Smooth muscle cell (in vitro differentiated cells): ENCODE measurements at regions not wholly inside any gene's neighbourhood (a gene's known extent, or its start where the extent isn't known, plus 50 kb on each side); places are given as distances from the start of the nearest gene placed in this dataset.
"Not testable (repeated sequence)": the region's sequence is repeated elsewhere in the genome, so short reads cannot be mapped to it uniquely, and the experiment has no call there.

Experiments
- DNase-seq: peaks from one replicate; lab custom pipeline; 2025; ENCODE audit not compliant: unreplicated experiment; lab: John Stamatoyannopoulos, UW
- H2AFZ ChIP-seq: fragments of 200-600 bp; sonication (generic); 2 replicates; pipeline ENCODE4 v1.6.0; 2016; ENCODE audit warnings: antibody characterized with exemption, low read depth, mild to moderate bottlenecking
- H3F3A ChIP-seq: fragments of 200-600 bp; sonication (generic); 2 replicates; pipeline ENCODE4 v1.6.0; 2017; ENCODE audit warnings: antibody characterized with exemption, low read depth
- H3K27ac ChIP-seq: fragments of 200-600 bp; sonication (generic); 2 replicates; pipeline ENCODE4 v1.5.1; 2016; ENCODE audit warnings: low read depth, mild to moderate bottlenecking
- H3K27me3 ChIP-seq: fragments of 200-600 bp; sonication (generic); 2 replicates; pipeline ENCODE4 v1.6.1; 2016; ENCODE audit warnings: low read depth, mild to moderate bottlenecking
- H3K36me3 ChIP-seq: fragments of 200-600 bp; sonication (generic); 2 replicates; pipeline ENCODE4 v1.5.1; 2016; ENCODE audit warnings: low read depth
- H3K4me1 ChIP-seq: fragments of 200-600 bp; sonication (generic); 2 replicates; pipeline ENCODE4 v1.5.1; 2016; ENCODE audit warnings: low read depth
- H3K4me2 ChIP-seq: fragments of 200-600 bp; sonication (generic); 2 replicates; pipeline ENCODE4 v1.6.0; 2016; ENCODE audit warnings: mild to moderate bottlenecking
- H3K4me3 ChIP-seq: fragments of 200-600 bp; sonication (generic); 2 replicates; pipeline ENCODE4 v1.5.1; 2016; ENCODE audit warnings: mild to moderate bottlenecking
- H3K79me2 ChIP-seq: fragments of 200-600 bp; sonication (generic); 2 replicates; pipeline ENCODE4 v1.6.0; 2016; ENCODE audit warnings: low read depth, mild to moderate bottlenecking
- H3K9ac ChIP-seq: fragments of 200-600 bp; sonication (generic); 2 replicates; pipeline ENCODE4 v1.6.0; 2016; ENCODE audit warnings: low read depth
- H3K9me3 ChIP-seq: fragments of 200-600 bp; sonication (generic); replicated peaks from 2 replicates; pipeline ENCODE4 v1.5.1; 2016; ENCODE audit warnings: low read depth
- H4K20me1 ChIP-seq: fragments of 200-600 bp; sonication (generic); 2 replicates; pipeline ENCODE4 v1.6.0; 2016; ENCODE audit warnings: low read depth
- WGBS: methylation state at CpG from one replicate; pipeline ENCODE4 v1.1.7; 2016; ENCODE audit warnings: low lambda C conversion rate; 5-methylcytosine and 5-hydroxymethylcytosine counted together
- TF ChIP-seq, protein P1 (sequence below): fragments of 200-600 bp; sonication (generic); IDR thresholded peaks from 2 replicates; pipeline ENCODE4 v1.5.1; 2017; ENCODE audit warnings: borderline replicate concordance, mild to moderate bottlenecking, antibody characterized with exemption; ENCODE audit not compliant: insufficient read depth, poor library complexity, severe bottlenecking

DNA sequence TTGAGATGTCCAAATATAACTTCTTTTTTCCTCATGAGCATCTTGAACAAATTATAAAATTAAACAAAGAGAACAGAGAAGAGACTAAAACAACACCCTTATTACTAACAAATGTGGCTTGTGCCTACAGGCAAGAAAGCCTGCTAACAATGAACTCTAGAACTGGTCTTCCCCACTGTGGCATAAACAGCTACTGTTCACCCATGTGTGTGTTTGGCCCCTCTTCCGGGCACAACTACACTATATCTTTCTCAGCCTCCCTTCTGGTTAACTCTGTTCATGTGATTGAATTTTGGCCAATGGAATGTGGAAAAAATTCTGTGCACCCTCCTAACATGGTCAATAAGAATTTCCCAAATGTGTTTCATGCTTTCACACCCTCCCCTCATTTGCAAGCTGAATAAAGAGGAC is 117.0 kb downstream of the KBTBD2 start:
- no peak overlapping the region for H3K4me2 ChIP-seq
- H3K4me3 ChIP-seq = no peak overlapping the region
- H3K27ac ChIP-seq = no peak overlapping the region
- H3K36me3 ChIP-seq = no peaks in the 10 kb centered on the region
- H2AFZ ChIP-seq = no peak overlapping the region
- TF ChIP-seq, protein P1, sequence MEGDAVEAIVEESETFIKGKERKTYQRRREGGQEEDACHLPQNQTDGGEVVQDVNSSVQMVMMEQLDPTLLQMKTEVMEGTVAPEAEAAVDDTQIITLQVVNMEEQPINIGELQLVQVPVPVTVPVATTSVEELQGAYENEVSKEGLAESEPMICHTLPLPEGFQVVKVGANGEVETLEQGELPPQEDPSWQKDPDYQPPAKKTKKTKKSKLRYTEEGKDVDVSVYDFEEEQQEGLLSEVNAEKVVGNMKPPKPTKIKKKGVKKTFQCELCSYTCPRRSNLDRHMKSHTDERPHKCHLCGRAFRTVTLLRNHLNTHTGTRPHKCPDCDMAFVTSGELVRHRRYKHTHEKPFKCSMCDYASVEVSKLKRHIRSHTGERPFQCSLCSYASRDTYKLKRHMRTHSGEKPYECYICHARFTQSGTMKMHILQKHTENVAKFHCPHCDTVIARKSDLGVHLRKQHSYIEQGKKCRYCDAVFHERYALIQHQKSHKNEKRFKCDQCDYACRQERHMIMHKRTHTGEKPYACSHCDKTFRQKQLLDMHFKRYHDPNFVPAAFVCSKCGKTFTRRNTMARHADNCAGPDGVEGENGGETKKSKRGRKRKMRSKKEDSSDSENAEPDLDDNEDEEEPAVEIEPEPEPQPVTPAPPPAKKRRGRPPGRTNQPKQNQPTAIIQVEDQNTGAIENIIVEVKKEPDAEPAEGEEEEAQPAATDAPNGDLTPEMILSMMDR = no peak
- H3K9me3 ChIP-seq = no peaks in the 10 kb centered on the region
- H3F3A ChIP-seq = no peaks in the 10 kb centered on the region
- H3K27me3 ChIP-seq = no peaks in the 10 kb centered on the region
- H3K9ac ChIP-seq = no peak overlapping the region
- no peaks in the 10 kb centered on the region for H3K4me1 ChIP-seq
- no peaks in the 10 kb centered on the region for H3K79me2 ChIP-seq
- WGBS = 93% methylated on average over 1 of the region's 1 CpG
- no peak for DNase-seq
- H4K20me1 ChIP-seq = no peaks in the 10 kb centered on the region

DNA sequence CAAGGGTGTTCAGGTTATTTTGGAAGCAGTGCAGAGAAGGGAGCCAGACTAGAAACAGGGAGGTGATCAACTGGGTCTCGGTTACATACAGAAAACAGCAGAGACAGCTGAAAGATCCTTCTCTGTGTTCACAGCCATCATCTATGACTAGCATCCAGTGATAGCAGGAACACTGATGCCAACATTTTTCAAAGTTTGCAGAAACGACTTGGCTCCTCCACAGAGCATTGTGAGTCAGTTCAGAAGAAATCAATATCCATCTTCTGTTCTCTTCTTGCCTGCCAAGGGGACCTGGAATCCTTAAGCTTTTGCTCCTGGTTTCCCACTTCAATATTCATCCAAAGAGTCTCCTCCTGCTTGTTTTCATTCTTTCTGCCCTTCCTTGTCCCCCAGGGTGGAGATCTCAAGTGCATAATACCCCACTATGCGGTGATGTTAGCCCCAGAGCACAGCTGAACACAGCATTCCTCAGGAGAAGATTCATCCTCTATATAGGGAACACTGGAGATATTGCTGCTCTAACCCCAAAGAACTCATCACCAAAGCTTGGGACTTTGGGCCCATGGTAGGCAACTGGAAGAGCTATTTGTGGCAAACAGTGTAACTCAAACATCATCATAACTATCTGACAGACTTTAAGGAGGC is 122.6 kb downstream of the KBTBD2 start:
- not testable (repeated sequence) for H3K4me2 ChIP-seq
- 98% methylated on average over 3 of the region's 3 CpGs for WGBS

DNA sequence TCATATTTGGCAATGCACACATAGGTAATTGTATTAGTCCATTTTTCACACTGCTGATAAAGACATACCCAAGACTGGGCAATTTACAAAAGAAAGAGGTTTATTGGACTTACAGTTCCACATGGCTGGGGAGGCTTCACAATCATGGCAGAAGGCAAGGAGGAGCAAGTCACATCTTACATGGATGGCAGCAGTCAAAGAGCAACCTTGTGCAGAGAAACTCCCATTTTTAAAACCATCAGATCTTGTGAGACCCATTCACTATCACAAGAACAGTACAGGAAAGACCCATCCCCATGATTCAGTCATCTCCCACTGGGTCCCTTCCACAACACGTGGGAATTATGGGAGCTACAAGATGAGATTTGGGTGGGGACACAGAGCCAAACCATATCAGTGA is 123.2 kb downstream of the KBTBD2 start:
- H3F3A ChIP-seq, DNase-seq, H3K27ac ChIP-seq, H2AFZ ChIP-seq, H3K4me2 ChIP-seq, H3K27me3 ChIP-seq, H3K4me3 ChIP-seq, H3K79me2 ChIP-seq, H3K36me3 ChIP-seq, H4K20me1 ChIP-seq, H3K4me1 ChIP-seq, H3K9ac ChIP-seq, H3K9me3 ChIP-seq: not testable (repeated sequence)
- WGBS = 96% methylated on average over 1 of the region's 1 CpG

More for the DNA sequence above, 122.6 kb downstream of the KBTBD2 start:
- H2AFZ ChIP-seq, H3K9me3 ChIP-seq, H4K20me1 ChIP-seq, H3K9ac ChIP-seq, H3F3A ChIP-seq, H3K4me3 ChIP-seq, H3K36me3 ChIP-seq, DNase-seq, H3K79me2 ChIP-seq, H3K4me1 ChIP-seq, H3K27me3 ChIP-seq, H3K27ac ChIP-seq: not testable (repeated sequence)

DNA sequence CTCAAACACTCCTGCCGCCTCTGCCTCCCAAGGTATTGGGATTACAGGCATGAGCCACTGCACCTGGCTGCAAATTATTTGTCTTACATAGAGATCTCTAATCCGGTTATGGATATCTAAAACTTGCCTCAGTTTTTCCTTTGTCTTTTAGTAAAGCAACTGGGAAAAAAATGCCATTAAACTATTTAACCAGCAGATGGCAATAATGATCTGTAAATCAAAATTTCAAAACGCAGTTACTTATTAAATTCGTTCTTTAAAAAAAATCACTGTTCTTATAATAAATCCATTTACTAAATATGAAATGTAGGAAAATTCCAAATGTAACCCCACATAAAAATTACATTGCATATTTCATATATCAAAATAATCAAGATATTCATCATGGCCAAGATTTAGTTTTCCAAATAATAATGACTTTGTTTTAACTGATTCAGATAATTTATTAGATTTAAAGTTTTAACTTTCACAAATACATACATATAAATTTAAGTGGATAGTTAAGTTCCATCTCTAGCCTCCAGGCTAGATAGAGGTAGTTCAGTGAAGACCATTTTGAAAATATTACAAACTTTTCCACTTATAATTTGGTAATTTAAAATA is 125.8 kb downstream of the KBTBD2 start:
- H3K9me3 ChIP-seq, H3K36me3 ChIP-seq, H3K4me1 ChIP-seq, H4K20me1 ChIP-seq, H3K4me2 ChIP-seq, H2AFZ ChIP-seq, H3F3A ChIP-seq, H3K27ac ChIP-seq, H3K79me2 ChIP-seq, H3K4me3 ChIP-seq, DNase-seq, H3K9ac ChIP-seq: not testable (repeated sequence)
- TF ChIP-seq, protein P1 = peak; percentile 62
- 42% methylated on average over 4 of the region's 4 CpGs for WGBS
- peaks cover 29% of the 10 kb centered on the region for H3K27me3 ChIP-seq
